ENCODE measurements at regions not wholly inside any gene's neighbourhood (a gene's known extent, or its start where the extent isn't known, plus 50 kb on each side); places are given as distances from the start of the nearest gene placed in this dataset.

DNA sequence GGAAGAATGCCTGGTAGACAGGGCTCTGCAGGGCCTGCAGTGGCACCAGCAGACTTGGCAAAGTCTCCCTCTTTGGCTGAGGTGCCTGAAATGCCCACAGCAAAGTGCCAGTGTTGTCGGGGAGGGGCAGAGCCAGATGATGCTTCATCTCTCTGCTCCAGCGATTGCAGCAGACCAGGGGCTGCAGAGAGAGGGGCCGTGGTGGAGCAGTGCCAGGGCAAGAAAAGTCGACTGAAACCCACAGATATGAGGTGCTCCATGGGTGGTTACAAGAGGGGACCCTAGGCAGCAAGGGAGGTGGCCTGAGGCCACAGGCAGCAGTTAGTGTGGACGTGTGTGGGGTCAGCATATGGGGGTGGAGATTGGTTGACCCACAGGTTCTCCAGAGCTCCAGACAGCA is 123.5 kb upstream of the SHH start:
- in situ Hi-C loops (cut with HindIII; ENCODE audit: extremely low pct_ligation_motif_present, low pct_unique_long_range_greater_than_20kb) (no loop called here), intact Hi-C loops (cut with micrococcal nuclease; ENCODE audit: unreplicated experiment) (no loop called here)
- no peak for FAIRE-seq
- WGBS (ENCODE audit: low lambda C conversion rate), result 6% methylated on average over 4 of the region's 5 CpGs
- no peak overlapping the region for H2AFZ ChIP-seq (ENCODE audit: low read length)
- H3K4me2 ChIP-seq (ENCODE audit: low read depth, low read length), result no peak overlapping the region
- H3K27me3 ChIP-seq (ENCODE audit: control insufficient read depth in 1 of 2, insufficient read depth in 2 of 2, low read length in 2 of 2), result peaks cover 5 to 33% of the 10 kb centered on the region in 2 experiments; a peak in 4 of 5 replicates
- H4K20me1 ChIP-seq (ENCODE audit: insufficient read depth, low read length), result no peaks in the 10 kb centered on the region
- no peaks in the 10 kb centered on the region for H3K4me1 ChIP-seq (ENCODE audit: insufficient read depth, low read length)
- H3K9me3 ChIP-seq (ENCODE audit: low read length), result peaks cover 16% of the 10 kb centered on the region
- H3K36me3 ChIP-seq (replicated peaks in 1 of 2; ENCODE audit: control insufficient read depth in 1 of 2, insufficient read depth in 2 of 2, low read length in 2 of 2), result no peaks in the 10 kb centered on the region
- no peak for DNase-seq (ENCODE audit: low spot score)
- no peak overlapping the region for H3K9ac ChIP-seq (ENCODE audit: insufficient read depth, low read depth, low read length)
- ChIA-PET CTCF (ENCODE audit: low intra/inter-chr PET ratio, low total read pairs) (no interaction called here), POLR2A (no interaction called here)
- no peaks in the 10 kb centered on the region for H3K79me2 ChIP-seq (ENCODE audit: insufficient read depth, low read length)
- no peak overlapping the region for H3K4me3 ChIP-seq (replicated peaks in 1 of 3; ENCODE audit: insufficient read depth in 1 of 3, low read depth in 2 of 3, low read length in 3 of 3)
- TF ChIP-seq RAD21 (CRISPR knock-in tag; IDR thresholded peaks at IDR 0.05) (no peak), TAF1 (CRISPR knock-in tag; IDR thresholded peaks at IDR 0.05) (no peak), EED (CRISPR knock-in tag; IDR thresholded peaks at IDR 0.05) (no peak)
- no peak for ATAC-seq
- no peak overlapping the region for H3K27ac ChIP-seq (ENCODE audit: extremely low read length, insufficient read depth, low read length)
- no TSS peak for BruUV-seq (replicated peaks)

DNA sequence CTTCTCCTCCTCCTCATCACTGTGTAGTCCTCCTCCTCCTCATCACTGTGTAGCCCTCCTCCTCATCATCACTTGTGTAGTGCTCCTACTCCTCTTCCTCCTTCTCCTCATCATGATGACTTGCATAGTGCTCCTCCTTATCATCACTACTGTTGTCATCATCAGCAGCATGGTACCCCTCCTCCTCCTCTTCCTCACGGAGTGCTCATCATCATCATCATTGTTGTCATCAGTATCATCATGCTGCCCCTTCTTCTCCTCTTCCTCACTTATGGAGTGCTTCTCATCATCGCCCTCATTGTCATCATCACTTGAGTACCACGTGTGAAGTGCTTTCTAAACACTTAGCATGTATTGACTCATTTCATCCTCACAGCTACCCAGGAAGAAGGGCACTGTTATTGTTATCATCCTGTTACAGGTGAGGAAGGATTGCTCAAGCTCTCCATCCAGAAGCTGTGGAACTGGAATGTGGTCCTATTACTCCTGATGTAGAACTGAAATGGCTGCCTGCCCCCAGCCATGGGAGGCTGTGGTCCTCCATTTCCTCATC is 122.8 kb upstream of the SHH start:
- Histone ChIP-seq H3K4me2 (ENCODE audit: low read depth, low read length) (no peak overlapping the region), H3K36me3 (replicated peaks in 1 of 2; ENCODE audit: control insufficient read depth in 1 of 2, insufficient read depth in 2 of 2, low read length in 2 of 2) (no peaks in the 10 kb centered on the region), H3K27me3 (ENCODE audit: control insufficient read depth in 1 of 2, insufficient read depth in 2 of 2, low read length in 2 of 2) (peaks cover 5 to 30% of the 10 kb centered on the region in 2 experiments; a peak in 4 of 5 replicates), H3K9me3 (ENCODE audit: low read length) (peaks cover 16% of the 10 kb centered on the region), H2AFZ (ENCODE audit: low read length) (no peak overlapping the region), H3K4me3 (replicated peaks in 1 of 3; ENCODE audit: insufficient read depth in 1 of 3, low read depth in 2 of 3, low read length in 3 of 3) (no peak overlapping the region), H3K4me1 (ENCODE audit: insufficient read depth, low read length) (no peaks in the 10 kb centered on the region), H3K9ac (ENCODE audit: insufficient read depth, low read depth, low read length) (no peak overlapping the region), H3K79me2 (ENCODE audit: insufficient read depth, low read length) (no peaks in the 10 kb centered on the region), H3K27ac (ENCODE audit: extremely low read length, insufficient read depth, low read length) (no peak overlapping the region), H4K20me1 (ENCODE audit: insufficient read depth, low read length) (no peaks in the 10 kb centered on the region)
- POLR2A ChIA-PET, result no interaction called here
- CTCF ChIA-PET (ENCODE audit: low intra/inter-chr PET ratio, low total read pairs), result no interaction called here
- 15% methylated on average over 3 of the region's 3 CpGs for WGBS (ENCODE audit: low lambda C conversion rate)
- in situ Hi-C loops (cut with HindIII; ENCODE audit: extremely low pct_ligation_motif_present, low pct_unique_long_range_greater_than_20kb), result no loop called here
- FAIRE-seq (no peak), DNase-seq (ENCODE audit: low spot score) (no peak), ATAC-seq (no peak)
- no TSS peak for BruUV-seq (replicated peaks)
- intact Hi-C loops (cut with micrococcal nuclease; ENCODE audit: unreplicated experiment), result no loop called here
- TF ChIP-seq, protein P1, sequence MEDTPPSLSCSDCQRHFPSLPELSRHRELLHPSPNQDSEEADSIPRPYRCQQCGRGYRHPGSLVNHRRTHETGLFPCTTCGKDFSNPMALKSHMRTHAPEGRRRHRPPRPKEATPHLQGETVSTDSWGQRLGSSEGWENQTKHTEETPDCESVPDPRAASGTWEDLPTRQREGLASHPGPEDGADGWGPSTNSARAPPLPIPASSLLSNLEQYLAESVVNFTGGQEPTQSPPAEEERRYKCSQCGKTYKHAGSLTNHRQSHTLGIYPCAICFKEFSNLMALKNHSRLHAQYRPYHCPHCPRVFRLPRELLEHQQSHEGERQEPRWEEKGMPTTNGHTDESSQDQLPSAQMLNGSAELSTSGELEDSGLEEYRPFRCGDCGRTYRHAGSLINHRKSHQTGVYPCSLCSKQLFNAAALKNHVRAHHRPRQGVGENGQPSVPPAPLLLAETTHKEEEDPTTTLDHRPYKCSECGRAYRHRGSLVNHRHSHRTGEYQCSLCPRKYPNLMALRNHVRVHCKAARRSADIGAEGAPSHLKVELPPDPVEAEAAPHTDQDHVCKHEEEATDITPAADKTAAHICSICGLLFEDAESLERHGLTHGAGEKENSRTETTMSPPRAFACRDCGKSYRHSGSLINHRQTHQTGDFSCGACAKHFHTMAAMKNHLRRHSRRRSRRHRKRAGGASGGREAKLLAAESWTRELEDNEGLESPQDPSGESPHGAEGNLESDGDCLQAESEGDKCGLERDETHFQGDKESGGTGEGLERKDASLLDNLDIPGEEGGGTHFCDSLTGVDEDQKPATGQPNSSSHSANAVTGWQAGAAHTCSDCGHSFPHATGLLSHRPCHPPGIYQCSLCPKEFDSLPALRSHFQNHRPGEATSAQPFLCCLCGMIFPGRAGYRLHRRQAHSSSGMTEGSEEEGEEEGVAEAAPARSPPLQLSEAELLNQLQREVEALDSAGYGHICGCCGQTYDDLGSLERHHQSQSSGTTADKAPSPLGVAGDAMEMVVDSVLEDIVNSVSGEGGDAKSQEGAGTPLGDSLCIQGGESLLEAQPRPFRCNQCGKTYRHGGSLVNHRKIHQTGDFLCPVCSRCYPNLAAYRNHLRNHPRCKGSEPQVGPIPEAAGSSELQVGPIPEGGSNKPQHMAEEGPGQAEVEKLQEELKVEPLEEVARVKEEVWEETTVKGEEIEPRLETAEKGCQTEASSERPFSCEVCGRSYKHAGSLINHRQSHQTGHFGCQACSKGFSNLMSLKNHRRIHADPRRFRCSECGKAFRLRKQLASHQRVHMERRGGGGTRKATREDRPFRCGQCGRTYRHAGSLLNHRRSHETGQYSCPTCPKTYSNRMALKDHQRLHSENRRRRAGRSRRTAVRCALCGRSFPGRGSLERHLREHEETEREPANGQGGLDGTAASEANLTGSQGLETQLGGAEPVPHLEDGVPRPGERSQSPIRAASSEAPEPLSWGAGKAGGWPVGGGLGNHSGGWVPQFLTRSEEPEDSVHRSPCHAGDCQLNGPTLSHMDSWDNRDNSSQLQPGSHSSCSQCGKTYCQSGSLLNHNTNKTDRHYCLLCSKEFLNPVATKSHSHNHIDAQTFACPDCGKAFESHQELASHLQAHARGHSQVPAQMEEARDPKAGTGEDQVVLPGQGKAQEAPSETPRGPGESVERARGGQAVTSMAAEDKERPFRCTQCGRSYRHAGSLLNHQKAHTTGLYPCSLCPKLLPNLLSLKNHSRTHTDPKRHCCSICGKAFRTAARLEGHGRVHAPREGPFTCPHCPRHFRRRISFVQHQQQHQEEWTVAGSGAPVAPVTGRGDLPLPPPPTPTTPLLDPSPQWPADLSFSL (CRISPR knock-in tag; IDR thresholded peaks at IDR 0.05), result no peak
- TF ChIP-seq, protein P2, sequence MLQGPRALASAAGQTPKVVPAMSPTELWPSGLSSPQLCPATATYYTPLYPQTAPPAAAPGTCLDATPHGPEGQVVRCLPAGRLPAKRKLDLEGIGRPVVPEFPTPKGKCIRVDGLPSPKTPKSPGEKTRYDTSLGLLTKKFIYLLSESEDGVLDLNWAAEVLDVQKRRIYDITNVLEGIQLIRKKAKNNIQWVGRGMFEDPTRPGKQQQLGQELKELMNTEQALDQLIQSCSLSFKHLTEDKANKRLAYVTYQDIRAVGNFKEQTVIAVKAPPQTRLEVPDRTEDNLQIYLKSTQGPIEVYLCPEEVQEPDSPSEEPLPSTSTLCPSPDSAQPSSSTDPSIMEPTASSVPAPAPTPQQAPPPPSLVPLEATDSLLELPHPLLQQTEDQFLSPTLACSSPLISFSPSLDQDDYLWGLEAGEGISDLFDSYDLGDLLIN (CRISPR knock-in tag; IDR thresholded peaks at IDR 0.05; ENCODE audit: borderline replicate concordance), result no peak
- TF ChIP-seq, protein P3, sequence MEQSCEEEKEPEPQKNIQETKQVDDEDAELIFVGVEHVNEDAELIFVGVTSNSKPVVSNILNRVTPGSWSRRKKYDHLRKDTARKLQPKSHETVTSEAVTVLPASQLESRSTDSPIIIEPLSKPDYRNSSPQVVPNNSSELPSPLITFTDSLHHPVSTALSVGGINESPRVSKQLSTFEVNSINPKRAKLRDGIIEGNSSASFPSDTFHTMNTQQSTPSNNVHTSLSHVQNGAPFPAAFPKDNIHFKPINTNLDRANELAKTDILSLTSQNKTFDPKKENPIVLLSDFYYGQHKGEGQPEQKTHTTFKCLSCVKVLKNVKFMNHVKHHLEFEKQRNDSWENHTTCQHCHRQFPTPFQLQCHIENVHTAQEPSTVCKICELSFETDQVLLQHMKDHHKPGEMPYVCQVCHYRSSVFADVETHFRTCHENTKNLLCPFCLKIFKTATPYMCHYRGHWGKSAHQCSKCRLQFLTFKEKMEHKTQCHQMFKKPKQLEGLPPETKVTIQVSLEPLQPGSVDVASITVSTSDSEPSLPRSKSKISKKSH (CRISPR knock-in tag; IDR thresholded peaks at IDR 0.05; ENCODE audit: borderline replicate concordance), result no peak
- TF ChIP-seq KDM3A (CRISPR knock-in tag; IDR thresholded peaks at IDR 0.05; ENCODE audit: low read depth) (no peak), CREB1 (IDR thresholded peaks at IDR 0.05) (peak; percentile 79), CREB1 (CRISPR knock-in tag; IDR thresholded peaks at IDR 0.05) (no peak), STAT5B (CRISPR knock-in tag; IDR thresholded peaks at IDR 0.05) (no peak), XRCC5 (optimal IDR thresholded peaks at IDR 0.05; ENCODE audit: low read length) (no peak)

Measured in HepG2 (cell line).